H9 (cell line): ENCODE measurements at regions not wholly inside any gene's neighbourhood (a gene's known extent, or its start where the extent isn't known, plus 50 kb on each side); places are given as distances from the start of the nearest gene placed in this dataset.

Experiments used
- DNase-seq: peaks from one replicate; pipeline ENCODE4 v3.0.0-alpha.2; 2017
- H2AFZ ChIP-seq: one replicate; pipeline ENCODE4 v1.6.1; 2013; ENCODE audit warnings: mild to moderate bottlenecking, low read length, control low read depth, moderate library complexity
- H2AK5ac ChIP-seq: 2 replicates; pipeline ENCODE4 v1.6.1; 2013; ENCODE audit warnings: low read length, control low read depth, mixed read lengths; ENCODE audit not compliant: insufficient read length
- H2BK120ac ChIP-seq: one replicate; pipeline ENCODE4 v1.6.1; 2013; ENCODE audit warnings: low read depth, mild to moderate bottlenecking, low read length, control low read depth, inconsistent platforms; ENCODE audit not compliant: poor library complexity, severe bottlenecking
- H2BK12ac ChIP-seq: 2 replicates; pipeline ENCODE4 v1.6.1; 2013; ENCODE audit warnings: low read length, control low read depth, mixed read lengths, low read depth; ENCODE audit not compliant: insufficient read length
- H2BK15ac ChIP-seq: 2 replicates; pipeline ENCODE4 v1.6.1; 2013; ENCODE audit warnings: low read depth, low read length, control low read depth
- H2BK20ac ChIP-seq: one replicate; pipeline ENCODE4 v1.6.1; 2013; ENCODE audit warnings: low read depth, mild to moderate bottlenecking, low read length, control low read depth, inconsistent platforms; ENCODE audit not compliant: poor library complexity, severe bottlenecking
- H2BK5ac ChIP-seq: 2 replicates; pipeline ENCODE4 v1.6.1; 2013; ENCODE audit warnings: low read length, control low read depth, mixed read lengths; ENCODE audit not compliant: insufficient read length
- H3K14ac ChIP-seq: 2 replicates; pipeline ENCODE4 v1.6.1; 2013; ENCODE audit warnings: low read length, control low read depth; ENCODE audit not compliant: insufficient read depth
- H3K18ac ChIP-seq: 2 replicates; pipeline ENCODE4 v1.6.1; 2013; ENCODE audit warnings: low read depth, mild to moderate bottlenecking, mixed read lengths, low read length, control low read depth; ENCODE audit not compliant: insufficient read length
- H3K23ac ChIP-seq: 2 replicates; pipeline ENCODE4 v1.6.1; 2013; ENCODE audit warnings: low read length, control low read depth, mixed read lengths, low read depth; ENCODE audit not compliant: insufficient read length
- H3K23me2 ChIP-seq: 2 replicates; pipeline ENCODE4 v1.6.1; 2013; ENCODE audit warnings: low read depth, mild to moderate bottlenecking, mixed read lengths, low read length, control low read depth; ENCODE audit not compliant: insufficient read length, poor library complexity, severe bottlenecking
- H3K27ac ChIP-seq: 2 replicates; pipeline ENCODE4 v1.5.1; 2013; ENCODE audit warnings: low read length, control low read depth, mixed read lengths, low read depth; ENCODE audit not compliant: insufficient read length
- H3K27me3 ChIP-seq: 2 replicates; pipeline ENCODE4 v1.6.1; 2013; ENCODE audit warnings: low read length, control low read depth, inconsistent platforms; ENCODE audit not compliant: insufficient read depth
- H3K4ac ChIP-seq: 2 replicates; pipeline ENCODE4 v1.6.1; 2013; ENCODE audit warnings: low read depth, mild to moderate bottlenecking, control low read depth, inconsistent platforms, low read length, moderate library complexity
- H3K4me1 ChIP-seq: 2 replicates; pipeline ENCODE4 v1.6.1; 2013; ENCODE audit warnings: low read length, control low read depth, inconsistent platforms; ENCODE audit not compliant: insufficient read depth
- H3K4me2 ChIP-seq: 2 replicates; pipeline ENCODE4 v1.6.1; 2013; ENCODE audit warnings: low read length, control low read depth, mixed read lengths; ENCODE audit not compliant: insufficient read length, insufficient read depth
- H3K56ac ChIP-seq: 2 replicates; pipeline ENCODE4 v1.6.1; 2013; ENCODE audit warnings: low read depth, mild to moderate bottlenecking, mixed read lengths, low read length, control low read depth; ENCODE audit not compliant: insufficient read length
- H3K79me1 ChIP-seq: 2 replicates; pipeline ENCODE4 v1.6.1; 2013; ENCODE audit warnings: low read depth, mild to moderate bottlenecking, moderate library complexity, low read length, control low read depth, inconsistent platforms; ENCODE audit not compliant: insufficient read depth, poor library complexity, severe bottlenecking
- H3K79me2 ChIP-seq: 2 replicates; pipeline ENCODE4 v1.6.1; 2013; ENCODE audit warnings: low read length, control low read depth, inconsistent platforms; ENCODE audit not compliant: insufficient read depth
- H3K9ac ChIP-seq: 2 replicates; pipeline ENCODE4 v1.6.1; 2013; ENCODE audit warnings: low read length, control low read depth, mixed read lengths; ENCODE audit not compliant: insufficient read length; ENCODE audit errors: extremely low read depth
- H3K9me3 ChIP-seq: one replicate; pipeline ENCODE4 v1.6.1; 2013; ENCODE audit warnings: low read depth, low read length, inconsistent platforms; ENCODE audit not compliant: control insufficient read depth
- H3T11ph ChIP-seq: one replicate; pipeline ENCODE4 v1.6.1; 2013; ENCODE audit warnings: mild to moderate bottlenecking, low read length, control low read depth, inconsistent platforms
- H4K20me1 ChIP-seq: one replicate; pipeline ENCODE4 v1.6.1; 2013; ENCODE audit not compliant: control insufficient read depth, insufficient read length, insufficient read depth
- H4K5ac ChIP-seq: 2 replicates; pipeline ENCODE4 v1.6.1; 2013; ENCODE audit warnings: low read depth, mild to moderate bottlenecking, mixed read lengths, low read length, control low read depth; ENCODE audit not compliant: insufficient read length
- H4K8ac ChIP-seq: replicated peaks from 2 replicates; pipeline ENCODE4 v1.6.1; 2013; ENCODE audit warnings: low read length, control low read depth, mixed read lengths, low read depth; ENCODE audit not compliant: insufficient read length
- H4K91ac ChIP-seq: 2 replicates; pipeline ENCODE4 v1.6.1; 2013; ENCODE audit warnings: low read depth, mild to moderate bottlenecking, moderate library complexity, mixed read lengths, low read length, control low read depth; ENCODE audit not compliant: insufficient read length
- H3K27ac Mint-ChIP-seq, 3 experiments: 2 replicates in 2 of 3; 3 replicates in 1 of 3; pipeline ENCODE4 v1.8.0; 2020 to 2021; ENCODE audit warnings: mixed read lengths in 3 of 3, mild to moderate bottlenecking in 1 of 3, moderate library complexity in 1 of 3
- H3K27me3 Mint-ChIP-seq: 2 replicates; pipeline ENCODE4 v1.8.0; 2021; ENCODE audit warnings: low read depth, mild to moderate bottlenecking, moderate library complexity, mixed read lengths
- H3K36me3 Mint-ChIP-seq, 3 experiments: 2 replicates in 2 of 3; 3 replicates in 1 of 3; pipeline ENCODE4 v1.8.0; 2020 to 2021; ENCODE audit warnings: low read depth in 3 of 3, mixed read lengths in 3 of 3; ENCODE audit not compliant: insufficient read depth in 1 of 3
- H3K4me1 Mint-ChIP-seq, 2 experiments: 2 replicates each; pipeline ENCODE4 v1.8.0; 2020; ENCODE audit warnings: mixed read lengths in 2 of 2
- H3K4me3 Mint-ChIP-seq, 2 experiments: 2 replicates in 1 of 2; 3 replicates in 1 of 2; pipeline ENCODE4 v1.8.0; 2020 to 2021; ENCODE audit warnings: mild to moderate bottlenecking in 2 of 2, mixed read lengths in 2 of 2, moderate library complexity in 1 of 2
- H3K9me3 Mint-ChIP-seq, 2 experiments: 2 replicates in 1 of 2; 3 replicates in 1 of 2; pipeline ENCODE4 v1.8.0; 2020; ENCODE audit warnings: mild to moderate bottlenecking in 2 of 2, mixed read lengths in 2 of 2, moderate library complexity in 1 of 2
- WGBS: extraction: QIAGEN DNeasy Blood & Tissue Kit; methylation state at CpG from one replicate; pipeline ENCODE4 v1.1.7; 2013; ENCODE audit warnings: missing lambda C conversion rate, low lambda C conversion rate, mixed read lengths; ENCODE audit not compliant: insufficient read length; ENCODE audit errors: extremely low coverage; 5-methylcytosine and 5-hydroxymethylcytosine counted together
- TF ChIP-seq, protein P1 (sequence below): fragments of 200-600 bp; sonication (generic); conservative IDR thresholded peaks from 3 replicates; pipeline ENCODE4 v1.8.0; 2021; ENCODE audit warnings: antibody characterized with exemption, mild to moderate bottlenecking

DNA sequence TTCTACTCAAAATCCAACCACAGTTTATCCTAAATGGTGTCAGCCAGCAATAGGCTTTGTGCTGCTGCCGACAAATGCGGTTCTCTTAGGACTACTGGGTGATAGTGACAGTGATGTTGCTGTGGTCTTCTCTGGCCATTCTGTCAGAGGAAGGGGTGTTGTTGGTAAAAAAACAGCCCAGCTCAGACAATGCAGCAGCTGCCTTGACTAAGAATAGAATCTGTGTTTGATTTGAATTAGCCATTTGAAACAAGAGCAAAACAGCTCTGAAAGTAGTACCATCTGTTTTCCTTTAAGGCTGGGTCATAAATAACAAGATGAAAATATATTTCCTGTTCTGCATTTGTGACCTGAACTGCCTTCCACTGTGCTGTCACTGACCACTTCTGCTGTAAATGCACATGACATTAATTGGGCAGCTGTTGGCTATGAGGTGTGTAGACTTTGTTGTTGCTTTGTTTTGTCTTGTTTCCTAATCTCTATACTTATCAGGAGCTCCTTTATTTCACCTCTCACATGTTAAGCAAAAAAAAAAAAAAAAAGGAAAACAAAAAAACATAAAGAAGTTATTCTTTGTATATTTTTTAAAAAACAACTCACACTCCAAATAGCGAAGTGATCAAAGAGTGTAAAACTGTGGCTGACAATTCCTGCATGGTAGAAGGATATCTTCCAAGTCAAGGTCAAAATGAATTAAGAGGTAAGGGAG lies 497.8 kb upstream of the ARID1B start:
- H3K56ac ChIP-seq = no peak overlapping the region
- H3K27ac ChIP-seq = no peak overlapping the region
- no peak overlapping the region for H2BK20ac ChIP-seq
- H3K4me2 ChIP-seq = no peak overlapping the region
- no peak overlapping the region for H2BK12ac ChIP-seq
- no peak overlapping the region for H2AK5ac ChIP-seq
- H3K79me1 ChIP-seq = no peaks in the 10 kb centered on the region
- no peaks in the 10 kb centered on the region for H4K20me1 ChIP-seq
- no peak overlapping the region for H2AFZ ChIP-seq
- H3K18ac ChIP-seq = no peak overlapping the region
- H3K4ac ChIP-seq = no peak overlapping the region
- H3K14ac ChIP-seq = no peak overlapping the region
- Mint-ChIP-seq H3K4me3 (no peak overlapping the region), H3K27ac (no peak overlapping the region), H3K36me3 (peaks cover 5 to 11% (median 6%) of the 10 kb centered on the region in 3 experiments; a peak in 6 of 7 replicates), H3K27me3 (no peaks in the 10 kb centered on the region), H3K9me3 (peaks cover 11 to 19% of the 10 kb centered on the region in 2 experiments), H3K4me1 (no peaks in the 10 kb centered on the region)
- no peaks in the 10 kb centered on the region for H3K9me3 ChIP-seq
- DNase-seq = no peak
- H3K23ac ChIP-seq = no peak overlapping the region
- H2BK15ac ChIP-seq = no peak overlapping the region
- H3K9ac ChIP-seq = no peak overlapping the region
- no peak overlapping the region for H2BK120ac ChIP-seq
- H2BK5ac ChIP-seq = no peak overlapping the region
- H4K91ac ChIP-seq = no peak overlapping the region
- no peak overlapping the region for H4K5ac ChIP-seq
- no peaks in the 10 kb centered on the region for H3K27me3 ChIP-seq
- H3K23me2 ChIP-seq = no peaks in the 10 kb centered on the region
- WGBS = no CpG with 5 or more reads among the region's 3 CpGs
- H3K79me2 ChIP-seq = no peaks in the 10 kb centered on the region
- TF ChIP-seq, protein P1, sequence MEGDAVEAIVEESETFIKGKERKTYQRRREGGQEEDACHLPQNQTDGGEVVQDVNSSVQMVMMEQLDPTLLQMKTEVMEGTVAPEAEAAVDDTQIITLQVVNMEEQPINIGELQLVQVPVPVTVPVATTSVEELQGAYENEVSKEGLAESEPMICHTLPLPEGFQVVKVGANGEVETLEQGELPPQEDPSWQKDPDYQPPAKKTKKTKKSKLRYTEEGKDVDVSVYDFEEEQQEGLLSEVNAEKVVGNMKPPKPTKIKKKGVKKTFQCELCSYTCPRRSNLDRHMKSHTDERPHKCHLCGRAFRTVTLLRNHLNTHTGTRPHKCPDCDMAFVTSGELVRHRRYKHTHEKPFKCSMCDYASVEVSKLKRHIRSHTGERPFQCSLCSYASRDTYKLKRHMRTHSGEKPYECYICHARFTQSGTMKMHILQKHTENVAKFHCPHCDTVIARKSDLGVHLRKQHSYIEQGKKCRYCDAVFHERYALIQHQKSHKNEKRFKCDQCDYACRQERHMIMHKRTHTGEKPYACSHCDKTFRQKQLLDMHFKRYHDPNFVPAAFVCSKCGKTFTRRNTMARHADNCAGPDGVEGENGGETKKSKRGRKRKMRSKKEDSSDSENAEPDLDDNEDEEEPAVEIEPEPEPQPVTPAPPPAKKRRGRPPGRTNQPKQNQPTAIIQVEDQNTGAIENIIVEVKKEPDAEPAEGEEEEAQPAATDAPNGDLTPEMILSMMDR = no peak
- H4K8ac ChIP-seq = no peak overlapping the region
- H3T11ph ChIP-seq = no peak overlapping the region
- no peaks in the 10 kb centered on the region for H3K4me1 ChIP-seq
